ENCODE measurements at regions not wholly inside any gene's neighbourhood (a gene's known extent, or its start where the extent isn't known, plus 50 kb on each side); places are given as distances from the start of the nearest gene placed in this dataset.
"Not testable (repeated sequence)": the region's sequence is repeated elsewhere in the genome, so short reads cannot be mapped to it uniquely, and the experiment has no call there.

DNA sequence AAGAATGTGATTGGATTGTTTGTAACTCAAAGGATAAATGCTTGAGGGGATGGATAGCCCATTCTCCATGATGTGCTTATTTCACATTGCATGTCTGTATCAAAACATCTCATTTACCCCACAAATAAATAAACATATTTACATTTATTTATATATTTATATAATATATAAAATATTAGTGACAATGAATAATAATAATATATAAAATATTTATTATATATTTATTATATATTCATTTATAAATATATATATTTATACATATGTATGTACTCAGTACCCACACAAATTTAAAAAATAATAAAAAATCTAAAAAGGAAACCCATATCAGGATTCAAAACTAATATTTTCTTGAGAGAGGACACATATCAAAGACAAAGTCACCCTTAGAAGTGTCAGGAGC is 429.9 kb downstream of the KCNJ2 start:
- TF ChIP-seq, protein P1, sequence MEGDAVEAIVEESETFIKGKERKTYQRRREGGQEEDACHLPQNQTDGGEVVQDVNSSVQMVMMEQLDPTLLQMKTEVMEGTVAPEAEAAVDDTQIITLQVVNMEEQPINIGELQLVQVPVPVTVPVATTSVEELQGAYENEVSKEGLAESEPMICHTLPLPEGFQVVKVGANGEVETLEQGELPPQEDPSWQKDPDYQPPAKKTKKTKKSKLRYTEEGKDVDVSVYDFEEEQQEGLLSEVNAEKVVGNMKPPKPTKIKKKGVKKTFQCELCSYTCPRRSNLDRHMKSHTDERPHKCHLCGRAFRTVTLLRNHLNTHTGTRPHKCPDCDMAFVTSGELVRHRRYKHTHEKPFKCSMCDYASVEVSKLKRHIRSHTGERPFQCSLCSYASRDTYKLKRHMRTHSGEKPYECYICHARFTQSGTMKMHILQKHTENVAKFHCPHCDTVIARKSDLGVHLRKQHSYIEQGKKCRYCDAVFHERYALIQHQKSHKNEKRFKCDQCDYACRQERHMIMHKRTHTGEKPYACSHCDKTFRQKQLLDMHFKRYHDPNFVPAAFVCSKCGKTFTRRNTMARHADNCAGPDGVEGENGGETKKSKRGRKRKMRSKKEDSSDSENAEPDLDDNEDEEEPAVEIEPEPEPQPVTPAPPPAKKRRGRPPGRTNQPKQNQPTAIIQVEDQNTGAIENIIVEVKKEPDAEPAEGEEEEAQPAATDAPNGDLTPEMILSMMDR (IDR thresholded peaks at IDR 0.05): no peak
- H3K4me3 ChIP-seq (ENCODE audit: low read depth in 1 of 2, low read length in 1 of 2): no peak overlapping the region
- H3K27me3 ChIP-seq: no peaks in the 10 kb centered on the region
- H3K4me1 ChIP-seq (ENCODE audit: control insufficient read depth in 1 of 2, insufficient read depth in 1 of 2, low read depth in 1 of 2, low read length in 1 of 2): no peaks in the 10 kb centered on the region
- H3K9me3 ChIP-seq: no peaks in the 10 kb centered on the region
- no peaks in the 10 kb centered on the region for H3K36me3 ChIP-seq
- no peak overlapping the region for H3K27ac ChIP-seq

DNA sequence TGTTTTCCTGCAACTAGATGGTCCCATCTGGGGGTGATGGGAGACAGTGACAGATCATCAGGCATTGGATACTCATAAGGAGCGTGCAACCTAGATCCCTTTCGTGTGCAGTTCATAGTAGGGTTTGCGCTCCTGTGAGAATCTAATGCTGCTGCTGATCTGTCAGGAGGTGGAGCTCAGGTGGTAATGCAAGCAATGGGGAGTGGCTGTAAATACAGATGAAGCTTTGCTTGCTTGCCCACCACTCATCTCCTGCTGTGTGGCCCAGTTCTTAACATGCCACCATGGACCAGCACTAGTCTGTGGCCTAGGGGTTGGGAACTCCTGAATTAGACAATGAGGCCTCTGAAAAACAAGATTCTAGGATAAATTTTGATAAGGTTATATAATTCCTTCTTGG is 430.6 kb downstream of the KCNJ2 start:
- H3K4me1 ChIP-seq (ENCODE audit: control insufficient read depth in 1 of 2, insufficient read depth in 1 of 2, low read depth in 1 of 2, low read length in 1 of 2); H3K36me3 ChIP-seq; H3K27me3 ChIP-seq; H3K4me3 ChIP-seq (ENCODE audit: low read depth in 1 of 2, low read length in 1 of 2); H3K9me3 ChIP-seq; H3K27ac ChIP-seq: not testable (repeated sequence)

DNA sequence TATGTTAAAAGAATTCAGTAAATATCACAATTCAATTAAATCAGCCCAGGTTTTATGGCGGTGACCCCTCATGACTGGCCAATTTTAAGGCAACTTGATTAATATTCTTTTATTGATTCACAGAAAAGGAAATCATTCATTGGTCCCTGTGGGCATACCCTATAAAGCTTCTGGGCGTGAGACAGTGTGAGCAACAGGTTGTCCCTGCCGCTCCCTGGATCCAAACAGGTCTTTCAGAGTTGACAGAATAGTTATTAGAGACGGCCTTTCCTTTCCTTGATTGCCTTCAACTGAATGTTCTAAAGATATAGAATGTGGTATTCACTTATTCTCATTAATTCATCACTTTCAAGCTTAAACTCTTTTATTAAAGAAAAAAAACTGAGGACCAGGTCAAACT is 433.9 kb downstream of the KCNJ2 start:
- Histone ChIP-seq H3K4me1 (ENCODE audit: control insufficient read depth in 1 of 2, insufficient read depth in 1 of 2, low read depth in 1 of 2, low read length in 1 of 2) (no peaks in the 10 kb centered on the region), H3K4me3 (ENCODE audit: low read depth in 1 of 2, low read length in 1 of 2) (no peak overlapping the region), H3K36me3 (no peaks in the 10 kb centered on the region), H3K27me3 (no peaks in the 10 kb centered on the region), H3K27ac (no peak overlapping the region), H3K9me3 (no peaks in the 10 kb centered on the region)
- TF ChIP-seq, protein P1 (IDR thresholded peaks at IDR 0.05): no peak

DNA sequence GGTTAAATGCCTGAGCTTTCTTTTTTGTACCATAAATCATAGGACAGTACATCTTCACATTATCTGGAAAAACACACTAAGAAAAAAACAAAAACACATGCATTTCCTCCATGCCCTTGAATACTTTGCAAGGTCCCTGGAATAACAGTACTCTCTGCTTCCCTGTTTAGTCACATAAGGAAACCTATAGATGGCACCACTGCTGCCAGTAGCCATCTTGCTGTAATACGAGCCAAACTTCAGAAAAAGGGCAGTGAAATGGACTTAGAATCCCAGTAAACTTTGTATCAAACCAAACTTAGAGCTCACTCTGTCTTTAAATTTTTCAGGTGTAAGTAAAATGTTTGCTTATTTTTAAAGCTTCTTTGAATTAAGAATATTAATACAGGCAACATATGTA is 435.5 kb downstream of the KCNJ2 start:
- H3K9me3 ChIP-seq: no peaks in the 10 kb centered on the region
- H3K27ac ChIP-seq: no peak overlapping the region
- H3K36me3 ChIP-seq: no peaks in the 10 kb centered on the region
- no peaks in the 10 kb centered on the region for H3K27me3 ChIP-seq
- TF ChIP-seq, protein P1 (IDR thresholded peaks at IDR 0.05): no peak
- no peak overlapping the region for H3K4me3 ChIP-seq (ENCODE audit: low read depth in 1 of 2, low read length in 1 of 2)
- H3K4me1 ChIP-seq (ENCODE audit: control insufficient read depth in 1 of 2, insufficient read depth in 1 of 2, low read depth in 1 of 2, low read length in 1 of 2): no peaks in the 10 kb centered on the region

DNA sequence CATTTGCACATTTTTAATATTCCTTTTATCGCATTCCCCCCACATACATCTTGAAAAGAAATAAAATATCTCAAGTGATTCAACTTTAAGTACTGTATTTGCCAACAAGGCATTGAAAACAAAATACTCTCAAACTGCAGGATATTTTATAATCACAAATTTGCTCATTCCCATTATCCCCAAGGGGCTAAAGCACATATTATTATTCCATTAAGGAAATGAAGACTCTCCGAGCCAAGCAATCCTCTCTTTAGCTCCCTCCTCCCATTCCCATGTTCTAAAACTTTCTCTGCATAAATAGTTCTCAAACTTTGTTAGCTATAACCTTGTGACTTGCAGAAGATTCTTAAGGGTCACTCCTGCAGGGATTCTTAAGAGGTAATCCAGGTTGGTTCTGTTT is 436.8 kb downstream of the KCNJ2 start:
- Histone ChIP-seq H3K4me1 (ENCODE audit: control insufficient read depth in 1 of 2, insufficient read depth in 1 of 2, low read depth in 1 of 2, low read length in 1 of 2) (no peaks in the 10 kb centered on the region), H3K27ac (no peak overlapping the region), H3K36me3 (no peaks in the 10 kb centered on the region), H3K4me3 (ENCODE audit: low read depth in 1 of 2, low read length in 1 of 2) (no peak overlapping the region), H3K9me3 (no peaks in the 10 kb centered on the region), H3K27me3 (no peaks in the 10 kb centered on the region)
- TF ChIP-seq, protein P1 (IDR thresholded peaks at IDR 0.05): no peak

DNA sequence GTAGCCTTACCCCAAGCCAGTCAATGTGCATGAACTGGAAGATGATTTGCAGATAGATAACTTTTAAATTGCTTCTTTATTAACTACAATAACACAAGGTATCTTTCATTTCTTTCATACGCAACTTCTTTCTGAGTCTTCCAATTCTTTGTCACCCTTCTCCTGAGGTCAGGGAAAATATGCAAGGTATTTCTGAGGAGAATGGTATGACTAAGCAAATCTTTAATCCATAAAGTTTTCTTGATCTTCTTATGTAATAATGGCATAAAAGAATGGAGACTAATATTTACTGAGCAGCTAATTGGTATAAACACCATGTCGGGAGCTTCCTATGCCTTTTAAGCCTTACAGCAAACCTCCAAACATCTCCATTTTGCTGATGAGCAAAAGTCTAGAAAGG is 438.9 kb downstream of the KCNJ2 start:
- H3K4me1 ChIP-seq (ENCODE audit: control insufficient read depth in 1 of 2, insufficient read depth in 1 of 2, low read depth in 1 of 2, low read length in 1 of 2): no peaks in the 10 kb centered on the region
- TF ChIP-seq, protein P1 (IDR thresholded peaks at IDR 0.05): no peak

More for the DNA sequence above, 438.9 kb downstream of the KCNJ2 start:
- Histone ChIP-seq H3K27ac (no peak overlapping the region), H3K9me3 (no peaks in the 10 kb centered on the region), H3K36me3 (no peaks in the 10 kb centered on the region), H3K27me3 (no peaks in the 10 kb centered on the region), H3K4me3 (ENCODE audit: low read depth in 1 of 2, low read length in 1 of 2) (no peak overlapping the region)
